H9 (cell line): ENCODE measurements at regions not wholly inside any gene's neighbourhood (a gene's known extent, or its start where the extent isn't known, plus 50 kb on each side); places are given as distances from the start of the nearest gene placed in this dataset.
A peak's percentile ranks its signal among the peaks of the same experiment; 100 is the strongest.

ENCODE experiments used
- DNase-seq: peaks from one replicate; pipeline ENCODE4 v3.0.0-alpha.2; 2017
- H2AFZ ChIP-seq: one replicate; pipeline ENCODE4 v1.6.1; 2013; ENCODE audit warnings: mild to moderate bottlenecking, low read length, control low read depth, moderate library complexity
- H2AK5ac ChIP-seq: 2 replicates; pipeline ENCODE4 v1.6.1; 2013; ENCODE audit warnings: low read length, control low read depth, mixed read lengths; ENCODE audit not compliant: insufficient read length
- H2BK120ac ChIP-seq: one replicate; pipeline ENCODE4 v1.6.1; 2013; ENCODE audit warnings: low read depth, mild to moderate bottlenecking, low read length, control low read depth, inconsistent platforms; ENCODE audit not compliant: poor library complexity, severe bottlenecking
- H2BK12ac ChIP-seq: 2 replicates; pipeline ENCODE4 v1.6.1; 2013; ENCODE audit warnings: low read length, control low read depth, mixed read lengths, low read depth; ENCODE audit not compliant: insufficient read length
- H2BK15ac ChIP-seq: 2 replicates; pipeline ENCODE4 v1.6.1; 2013; ENCODE audit warnings: low read depth, low read length, control low read depth
- H2BK20ac ChIP-seq: one replicate; pipeline ENCODE4 v1.6.1; 2013; ENCODE audit warnings: low read depth, mild to moderate bottlenecking, low read length, control low read depth, inconsistent platforms; ENCODE audit not compliant: poor library complexity, severe bottlenecking
- H2BK5ac ChIP-seq: 2 replicates; pipeline ENCODE4 v1.6.1; 2013; ENCODE audit warnings: low read length, control low read depth, mixed read lengths; ENCODE audit not compliant: insufficient read length
- H3K14ac ChIP-seq: 2 replicates; pipeline ENCODE4 v1.6.1; 2013; ENCODE audit warnings: low read length, control low read depth; ENCODE audit not compliant: insufficient read depth
- H3K18ac ChIP-seq: 2 replicates; pipeline ENCODE4 v1.6.1; 2013; ENCODE audit warnings: low read depth, mild to moderate bottlenecking, mixed read lengths, low read length, control low read depth; ENCODE audit not compliant: insufficient read length
- H3K23ac ChIP-seq: 2 replicates; pipeline ENCODE4 v1.6.1; 2013; ENCODE audit warnings: low read length, control low read depth, mixed read lengths, low read depth; ENCODE audit not compliant: insufficient read length
- H3K23me2 ChIP-seq: 2 replicates; pipeline ENCODE4 v1.6.1; 2013; ENCODE audit warnings: low read depth, mild to moderate bottlenecking, mixed read lengths, low read length, control low read depth; ENCODE audit not compliant: insufficient read length, poor library complexity, severe bottlenecking
- H3K27ac ChIP-seq: 2 replicates; pipeline ENCODE4 v1.5.1; 2013; ENCODE audit warnings: low read length, control low read depth, mixed read lengths, low read depth; ENCODE audit not compliant: insufficient read length
- H3K27me3 ChIP-seq: 2 replicates; pipeline ENCODE4 v1.6.1; 2013; ENCODE audit warnings: low read length, control low read depth, inconsistent platforms; ENCODE audit not compliant: insufficient read depth
- H3K4ac ChIP-seq: 2 replicates; pipeline ENCODE4 v1.6.1; 2013; ENCODE audit warnings: low read depth, mild to moderate bottlenecking, control low read depth, inconsistent platforms, low read length, moderate library complexity
- H3K4me1 ChIP-seq: 2 replicates; pipeline ENCODE4 v1.6.1; 2013; ENCODE audit warnings: low read length, control low read depth, inconsistent platforms; ENCODE audit not compliant: insufficient read depth
- H3K4me2 ChIP-seq: 2 replicates; pipeline ENCODE4 v1.6.1; 2013; ENCODE audit warnings: low read length, control low read depth, mixed read lengths; ENCODE audit not compliant: insufficient read length, insufficient read depth
- H3K56ac ChIP-seq: 2 replicates; pipeline ENCODE4 v1.6.1; 2013; ENCODE audit warnings: low read depth, mild to moderate bottlenecking, mixed read lengths, low read length, control low read depth; ENCODE audit not compliant: insufficient read length
- H3K79me1 ChIP-seq: 2 replicates; pipeline ENCODE4 v1.6.1; 2013; ENCODE audit warnings: low read depth, mild to moderate bottlenecking, moderate library complexity, low read length, control low read depth, inconsistent platforms; ENCODE audit not compliant: insufficient read depth, poor library complexity, severe bottlenecking
- H3K79me2 ChIP-seq: 2 replicates; pipeline ENCODE4 v1.6.1; 2013; ENCODE audit warnings: low read length, control low read depth, inconsistent platforms; ENCODE audit not compliant: insufficient read depth
- H3K9ac ChIP-seq: 2 replicates; pipeline ENCODE4 v1.6.1; 2013; ENCODE audit warnings: low read length, control low read depth, mixed read lengths; ENCODE audit not compliant: insufficient read length; ENCODE audit errors: extremely low read depth
- H3K9me3 ChIP-seq: one replicate; pipeline ENCODE4 v1.6.1; 2013; ENCODE audit warnings: low read depth, low read length, inconsistent platforms; ENCODE audit not compliant: control insufficient read depth
- H3T11ph ChIP-seq: one replicate; pipeline ENCODE4 v1.6.1; 2013; ENCODE audit warnings: mild to moderate bottlenecking, low read length, control low read depth, inconsistent platforms
- H4K20me1 ChIP-seq: one replicate; pipeline ENCODE4 v1.6.1; 2013; ENCODE audit not compliant: control insufficient read depth, insufficient read length, insufficient read depth
- H4K5ac ChIP-seq: 2 replicates; pipeline ENCODE4 v1.6.1; 2013; ENCODE audit warnings: low read depth, mild to moderate bottlenecking, mixed read lengths, low read length, control low read depth; ENCODE audit not compliant: insufficient read length
- H4K8ac ChIP-seq: replicated peaks from 2 replicates; pipeline ENCODE4 v1.6.1; 2013; ENCODE audit warnings: low read length, control low read depth, mixed read lengths, low read depth; ENCODE audit not compliant: insufficient read length
- H4K91ac ChIP-seq: 2 replicates; pipeline ENCODE4 v1.6.1; 2013; ENCODE audit warnings: low read depth, mild to moderate bottlenecking, moderate library complexity, mixed read lengths, low read length, control low read depth; ENCODE audit not compliant: insufficient read length
- H3K27ac Mint-ChIP-seq, 3 experiments: 2 replicates in 2 of 3; 3 replicates in 1 of 3; pipeline ENCODE4 v1.8.0; 2020 to 2021; ENCODE audit warnings: mixed read lengths in 3 of 3, mild to moderate bottlenecking in 1 of 3, moderate library complexity in 1 of 3
- H3K27me3 Mint-ChIP-seq: 2 replicates; pipeline ENCODE4 v1.8.0; 2021; ENCODE audit warnings: low read depth, mild to moderate bottlenecking, moderate library complexity, mixed read lengths
- H3K36me3 Mint-ChIP-seq, 3 experiments: 2 replicates in 2 of 3; 3 replicates in 1 of 3; pipeline ENCODE4 v1.8.0; 2020 to 2021; ENCODE audit warnings: low read depth in 3 of 3, mixed read lengths in 3 of 3; ENCODE audit not compliant: insufficient read depth in 1 of 3
- H3K4me1 Mint-ChIP-seq, 2 experiments: 2 replicates each; pipeline ENCODE4 v1.8.0; 2020; ENCODE audit warnings: mixed read lengths in 2 of 2
- H3K4me3 Mint-ChIP-seq, 2 experiments: 2 replicates in 1 of 2; 3 replicates in 1 of 2; pipeline ENCODE4 v1.8.0; 2020 to 2021; ENCODE audit warnings: mild to moderate bottlenecking in 2 of 2, mixed read lengths in 2 of 2, moderate library complexity in 1 of 2
- H3K9me3 Mint-ChIP-seq, 2 experiments: 2 replicates in 1 of 2; 3 replicates in 1 of 2; pipeline ENCODE4 v1.8.0; 2020; ENCODE audit warnings: mild to moderate bottlenecking in 2 of 2, mixed read lengths in 2 of 2, moderate library complexity in 1 of 2
- WGBS: extraction: QIAGEN DNeasy Blood & Tissue Kit; methylation state at CpG from one replicate; pipeline ENCODE4 v1.1.7; 2013; ENCODE audit warnings: missing lambda C conversion rate, low lambda C conversion rate, mixed read lengths; ENCODE audit not compliant: insufficient read length; ENCODE audit errors: extremely low coverage; 5-methylcytosine and 5-hydroxymethylcytosine counted together
- TF ChIP-seq, protein P1 (sequence below): fragments of 200-600 bp; sonication (generic); conservative IDR thresholded peaks from 3 replicates; pipeline ENCODE4 v1.8.0; 2021; ENCODE audit warnings: antibody characterized with exemption, mild to moderate bottlenecking

DNA sequence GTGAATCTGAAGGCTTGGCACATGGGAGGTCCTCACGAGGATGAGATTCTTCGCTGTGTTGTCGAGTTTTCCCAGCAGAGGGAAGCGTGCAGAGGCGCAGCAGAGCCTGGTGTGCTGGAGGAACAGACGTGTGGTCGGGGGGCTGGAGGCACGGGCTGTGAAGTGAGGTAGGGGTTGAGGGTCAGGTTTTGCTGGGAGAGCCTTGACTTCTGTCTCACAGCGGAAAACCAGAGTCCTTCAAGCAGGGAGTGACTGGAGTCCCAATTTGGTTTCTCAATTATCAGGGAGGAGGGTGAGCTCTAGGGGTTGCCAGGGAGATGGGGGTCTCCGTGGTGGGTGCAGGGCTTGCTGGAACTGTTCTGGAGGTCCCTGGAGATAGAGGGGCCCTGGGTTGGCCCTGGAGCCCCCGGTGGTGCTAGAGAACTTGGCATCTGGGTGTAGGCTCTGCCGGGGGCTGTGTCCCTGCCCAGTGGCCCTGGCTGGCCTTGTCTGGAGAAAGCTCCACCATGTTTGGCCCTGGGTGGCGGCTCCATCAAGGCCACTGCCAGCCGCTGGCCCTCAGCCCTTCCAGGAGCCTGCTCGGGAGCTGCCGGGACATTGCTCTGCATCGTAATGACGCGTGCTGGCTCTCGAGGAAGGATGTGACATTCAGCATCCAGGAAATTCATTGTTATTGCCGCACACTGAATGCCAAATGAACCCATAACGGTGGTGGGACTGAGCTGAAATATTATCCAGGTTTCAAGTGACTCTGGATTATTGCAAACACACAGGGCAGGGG lies 215.7 kb downstream of the KIF26A start:
- H3K27me3 Mint-ChIP-seq = peaks cover 8% of the 10 kb centered on the region
- peaks cover 2% of the 10 kb centered on the region in 2 experiments; a peak in 3 of 4 replicates for H3K4me1 Mint-ChIP-seq
- H3K4me3 Mint-ChIP-seq = no peak overlapping the region

More for the DNA sequence above, 215.7 kb downstream of the KIF26A start:
- Histone ChIP-seq H4K20me1 (no peaks in the 10 kb centered on the region), H3K27me3 (no peaks in the 10 kb centered on the region), H3T11ph (no peak overlapping the region), H3K56ac (no peak overlapping the region), H4K91ac (no peak overlapping the region), H3K23ac (no peak overlapping the region), H3K27ac (no peak overlapping the region), H2BK5ac (no peak overlapping the region), H2BK15ac (no peak overlapping the region), H3K9ac (no peak overlapping the region), H3K4me2 (no peak overlapping the region), H3K9me3 (no peaks in the 10 kb centered on the region), H3K79me1 (no peaks in the 10 kb centered on the region), H2AFZ (no peak overlapping the region), H3K23me2 (peaks cover 4% of the 10 kb centered on the region), H3K4ac (no peak overlapping the region), H4K5ac (no peak overlapping the region), H2BK12ac (no peak overlapping the region), H3K18ac (no peak overlapping the region), H3K79me2 (no peaks in the 10 kb centered on the region), H4K8ac (no peak overlapping the region), H3K4me1 (no peaks in the 10 kb centered on the region), H2BK20ac (no peak overlapping the region), H2BK120ac (no peak overlapping the region), H3K14ac (no peak overlapping the region; the same call in 1 of the 2 replicates), H2AK5ac (no peak overlapping the region)
- Mint-ChIP-seq H3K9me3 (peaks cover 0 to 4% of the 10 kb centered on the region in 2 experiments; a peak in 2 of 5 replicates), H3K27ac (peak overlapping the region in 1 of 3 experiments; percentile 80; a peak in 1 of 7 replicates), H3K36me3 (no peaks in the 10 kb centered on the region; a peak in 2 of 7 replicates)
- TF ChIP-seq, protein P1, sequence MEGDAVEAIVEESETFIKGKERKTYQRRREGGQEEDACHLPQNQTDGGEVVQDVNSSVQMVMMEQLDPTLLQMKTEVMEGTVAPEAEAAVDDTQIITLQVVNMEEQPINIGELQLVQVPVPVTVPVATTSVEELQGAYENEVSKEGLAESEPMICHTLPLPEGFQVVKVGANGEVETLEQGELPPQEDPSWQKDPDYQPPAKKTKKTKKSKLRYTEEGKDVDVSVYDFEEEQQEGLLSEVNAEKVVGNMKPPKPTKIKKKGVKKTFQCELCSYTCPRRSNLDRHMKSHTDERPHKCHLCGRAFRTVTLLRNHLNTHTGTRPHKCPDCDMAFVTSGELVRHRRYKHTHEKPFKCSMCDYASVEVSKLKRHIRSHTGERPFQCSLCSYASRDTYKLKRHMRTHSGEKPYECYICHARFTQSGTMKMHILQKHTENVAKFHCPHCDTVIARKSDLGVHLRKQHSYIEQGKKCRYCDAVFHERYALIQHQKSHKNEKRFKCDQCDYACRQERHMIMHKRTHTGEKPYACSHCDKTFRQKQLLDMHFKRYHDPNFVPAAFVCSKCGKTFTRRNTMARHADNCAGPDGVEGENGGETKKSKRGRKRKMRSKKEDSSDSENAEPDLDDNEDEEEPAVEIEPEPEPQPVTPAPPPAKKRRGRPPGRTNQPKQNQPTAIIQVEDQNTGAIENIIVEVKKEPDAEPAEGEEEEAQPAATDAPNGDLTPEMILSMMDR = no peak
- WGBS = no CpG with 5 or more reads among the region's 22 CpGs
- peak; percentile 25 for DNase-seq
